ENCODE measurements at regions not wholly inside any gene's neighbourhood (a gene's known extent, or its start where the extent isn't known, plus 50 kb on each side); places are given as distances from the start of the nearest gene placed in this dataset.

GRCh38 chr3:6524479-6524878, 336.4 kb upstream of the GRM7 start:
- 34 to 69% (median 67%) methylated on average over 1 of the region's 1 CpG for WGBS, 5 donors
- no peak for TF ChIP-seq POLR2AphosphoS5 (IDR thresholded peaks at IDR 0.05)
- TF ChIP-seq EP300 (IDR thresholded peaks at IDR 0.05), result no peak
- no peak for TF ChIP-seq POLR2A (IDR thresholded peaks at IDR 0.05)
- TF ChIP-seq CTCF (IDR thresholded peaks at IDR 0.05), result no peak

GRCh38 chr3:6526321-6526720, 334.6 kb upstream of the GRM7 start:
- Histone ChIP-seq H3K27me3 (no peaks in the 10 kb centered on the region), H3K4me1 (peaks cover 0 to 4% (median 0%) of the 10 kb centered on the region in 4 donors), H3K27ac (no peak overlapping the region), H3K9me3 (no peaks in the 10 kb centered on the region), H3K36me3 (no peaks in the 10 kb centered on the region), H3K4me3 (no peak overlapping the region)
- TF ChIP-seq POLR2A (IDR thresholded peaks at IDR 0.05) (no peak), CTCF (IDR thresholded peaks at IDR 0.05) (no peak), POLR2AphosphoS5 (IDR thresholded peaks at IDR 0.05) (no peak), EP300 (IDR thresholded peaks at IDR 0.05) (no peak)
- WGBS, 5 donors, result 60 to 76% (median 70%) methylated on average over 8 of the region's 8 CpGs
- DNase-seq, result peak in 1 of 2 donors; percentile 40
- intact Hi-C loops (cut with DNase I; ENCODE audit: low total_unique reads), result no loop called here

More at GRCh38 chr3:6524479-6524878, 336.4 kb upstream of the GRM7 start:
- Histone ChIP-seq H3K9me3 (no peaks in the 10 kb centered on the region), H3K4me1 (peaks cover 0 to 4% (median 0%) of the 10 kb centered on the region in 4 donors), H3K27me3 (no peaks in the 10 kb centered on the region), H3K36me3 (no peaks in the 10 kb centered on the region), H3K4me3 (no peak overlapping the region), H3K27ac (no peak overlapping the region)
- no peak for DNase-seq
- intact Hi-C loops (cut with DNase I; ENCODE audit: low total_unique reads), result no loop called here

GRCh38 chr3:6526861-6527260, 334.1 kb upstream of the GRM7 start:
- no peak overlapping the region for H3K4me3 ChIP-seq
- 30 to 40% (median 34%) methylated on average over 2 of the region's 2 CpGs for WGBS, 5 donors

GRCh38 chr3:6528951-6529350, 332.0 kb upstream of the GRM7 start:
- H3K36me3 ChIP-seq, result no peaks in the 10 kb centered on the region
- H3K4me1 ChIP-seq, result peaks cover 0 to 3% (median 0%) of the 10 kb centered on the region in 4 donors
- no peak overlapping the region for H3K4me3 ChIP-seq
- no peak overlapping the region for H3K27ac ChIP-seq
- H3K27me3 ChIP-seq, result no peaks in the 10 kb centered on the region
- no peak for DNase-seq
- intact Hi-C loops (cut with DNase I; ENCODE audit: low total_unique reads), result no loop called here
- no peaks in the 10 kb centered on the region for H3K9me3 ChIP-seq
- TF ChIP-seq POLR2A (IDR thresholded peaks at IDR 0.05), result no peak
- TF ChIP-seq CTCF (IDR thresholded peaks at IDR 0.05), result no peak
- TF ChIP-seq POLR2AphosphoS5 (IDR thresholded peaks at IDR 0.05), result no peak
- no peak for TF ChIP-seq EP300 (IDR thresholded peaks at IDR 0.05)

More at GRCh38 chr3:6526861-6527260, 334.1 kb upstream of the GRM7 start:
- Histone ChIP-seq H3K27me3 (no peaks in the 10 kb centered on the region), H3K27ac (no peak overlapping the region), H3K36me3 (no peaks in the 10 kb centered on the region), H3K4me1 (peaks cover 0 to 4% (median 0%) of the 10 kb centered on the region in 4 donors), H3K9me3 (no peaks in the 10 kb centered on the region)
- TF ChIP-seq EP300 (IDR thresholded peaks at IDR 0.05), result no peak
- TF ChIP-seq POLR2AphosphoS5 (IDR thresholded peaks at IDR 0.05), result no peak
- no peak for TF ChIP-seq POLR2A (IDR thresholded peaks at IDR 0.05)
- TF ChIP-seq CTCF (IDR thresholded peaks at IDR 0.05), result no peak
- no peak for DNase-seq
- intact Hi-C loops (cut with DNase I; ENCODE audit: low total_unique reads), result no loop called here

Data from stomach (tissue), 8 donors.